IMR-90 (cell line): ENCODE measurements at regions not wholly inside any gene's neighbourhood (a gene's known extent, or its start where the extent isn't known, plus 50 kb on each side); places are given as distances from the start of the nearest gene placed in this dataset.
A peak's percentile ranks its signal among the peaks of the same experiment; 100 is the strongest.

Experiments used
- ATAC-seq: fragments of 200-7000 bp; cut with Tn5 transposase; 2 replicates; pipeline ENCODE4 v1.9.1; 2020; ENCODE audit warnings: low read depth, mild to moderate bottlenecking, moderate library complexity
- BruUV-seq: library from RNA; stranded (reverse); fragments of 400-500 nt; replicated peaks from 2 replicates; lab custom pipeline; 2021; lab: Mats Ljungman, UMichigan
- CTCF ChIA-PET: fragments of 300-600 bp; formaldehyde crosslinking; extraction: SDS; loops from one replicate; lab custom pipeline; 2021; ENCODE audit warnings: antibody characterized with exemption; lab: Yijun Ruan, JAX
- POLR2A ChIA-PET: fragments of 300-600 bp; sonication (Branson Sonifier 250); formaldehyde crosslinking; loops from one replicate; lab custom pipeline; 2022; ENCODE audit warnings: antibody characterized with exemption; ENCODE audit not compliant: unreplicated experiment; lab: Charles Lee
- DNase-seq: peaks from one replicate; pipeline ENCODE4 v3.0.0; 2013
- H2AFZ ChIP-seq: replicated peaks from 2 replicates; pipeline ENCODE3; 2013; ENCODE audit warnings: low read length, mild to moderate bottlenecking; ENCODE audit not compliant: poor library complexity
- H2AK5ac ChIP-seq: 2 replicates; pipeline ENCODE4 v1.6.1; 2013; ENCODE audit warnings: low read depth, low read length, inconsistent platforms
- H2AK9ac ChIP-seq: replicated peaks from 2 replicates; pipeline ENCODE3; 2013; ENCODE audit warnings: mild to moderate bottlenecking, low read depth, low read length, moderate library complexity; ENCODE audit not compliant: poor library complexity
- H2BK120ac ChIP-seq: 2 replicates; pipeline ENCODE4 v1.6.1; 2013; ENCODE audit warnings: low read depth, low read length, inconsistent platforms
- H2BK15ac ChIP-seq: 3 replicates; pipeline ENCODE4 v1.6.1; 2013; ENCODE audit warnings: low read depth, low read length, inconsistent platforms
- H2BK20ac ChIP-seq: 2 replicates; pipeline ENCODE4 v1.6.1; 2013; ENCODE audit warnings: low read depth, mild to moderate bottlenecking, inconsistent platforms, low read length, moderate library complexity
- H2BK5ac ChIP-seq: 2 replicates; pipeline ENCODE4 v1.6.1; 2013; ENCODE audit warnings: mild to moderate bottlenecking, low read depth, low read length, inconsistent platforms; ENCODE audit not compliant: poor library complexity, severe bottlenecking
- H3K14ac ChIP-seq: replicated peaks from 2 replicates; pipeline ENCODE4 v1.6.1; 2013; ENCODE audit warnings: low read depth, low read length, inconsistent platforms
- H3K18ac ChIP-seq: 2 replicates; pipeline ENCODE4 v1.6.1; 2013; ENCODE audit warnings: low read depth, low read length, control low read depth
- H3K23ac ChIP-seq: 2 replicates; pipeline ENCODE4 v1.6.1; 2013; ENCODE audit warnings: low read depth, low read length, inconsistent platforms
- H3K27ac ChIP-seq: 2 replicates; pipeline ENCODE4 v1.5.1; 2013; ENCODE audit warnings: mild to moderate bottlenecking, control low read depth, low read length; ENCODE audit not compliant: insufficient read depth
- H3K27me3 ChIP-seq: 2 replicates; pipeline ENCODE4 v1.6.1; 2013; ENCODE audit warnings: low read length; ENCODE audit not compliant: control insufficient read depth, insufficient read depth
- H3K36me3 ChIP-seq: 2 replicates; pipeline ENCODE4 v1.6.1; 2013; ENCODE audit warnings: low read length, mixed read lengths; ENCODE audit not compliant: control insufficient read depth, insufficient read depth
- H3K4ac ChIP-seq: 2 replicates; pipeline ENCODE4 v1.6.1; 2013; ENCODE audit warnings: low read depth, low read length, inconsistent platforms
- H3K4me1 ChIP-seq: 2 replicates; pipeline ENCODE4 v1.6.1; 2013; ENCODE audit warnings: low read length, mixed read lengths; ENCODE audit not compliant: control insufficient read depth, insufficient read depth
- H3K4me2 ChIP-seq: 2 replicates; pipeline ENCODE4 v1.6.1; 2013; ENCODE audit warnings: low read depth, mild to moderate bottlenecking, control low read depth, low read length, moderate library complexity
- H3K4me3 ChIP-seq: 2 replicates; pipeline ENCODE4 v1.5.1; 2013; ENCODE audit warnings: low read depth, mild to moderate bottlenecking, control low read depth, low read length, moderate library complexity; ENCODE audit not compliant: insufficient read depth
- H3K56ac ChIP-seq: 2 replicates; pipeline ENCODE4 v1.6.1; 2013; ENCODE audit warnings: low read length, inconsistent platforms; ENCODE audit not compliant: insufficient read depth; ENCODE audit errors: extremely low read depth
- H3K79me1 ChIP-seq, 2 experiments: 2 replicates each; pipeline ENCODE4 v1.6.1; 2013; ENCODE audit warnings: low read length in 2 of 2, inconsistent platforms in 1 of 2, low read depth in 1 of 2
- H3K9ac ChIP-seq: 2 replicates; pipeline ENCODE4 v1.6.1; 2013; ENCODE audit warnings: low read depth, low read length, control low read depth
- H3K9me1 ChIP-seq: 2 replicates; pipeline ENCODE4 v1.6.1; 2013; ENCODE audit warnings: low read length, inconsistent platforms; ENCODE audit not compliant: insufficient read depth
- H3K9me3 ChIP-seq: 2 replicates; pipeline ENCODE4 v1.6.1; 2013; ENCODE audit warnings: low read length; ENCODE audit not compliant: control insufficient read depth, insufficient read depth
- H4K20me1 ChIP-seq: 2 replicates; pipeline ENCODE4 v1.6.1; 2013; ENCODE audit warnings: low read length, inconsistent platforms; ENCODE audit not compliant: insufficient read depth
- H4K5ac ChIP-seq: 2 replicates; pipeline ENCODE4 v1.6.1; 2013; ENCODE audit warnings: mild to moderate bottlenecking, low read depth, low read length, control low read depth
- H4K8ac ChIP-seq, 2 experiments: 2 replicates each; pipeline ENCODE4 v1.6.1; 2013; ENCODE audit warnings: low read depth in 2 of 2, low read length in 2 of 2, control low read depth in 1 of 2, inconsistent platforms in 1 of 2
- H4K91ac ChIP-seq: 2 replicates; pipeline ENCODE4 v1.6.1; 2013; ENCODE audit warnings: low read depth, low read length, inconsistent platforms; ENCODE audit not compliant: insufficient read depth
- CHD1 ChIP-seq: IDR thresholded peaks from 2 replicates; pipeline ENCODE4 v1.6.1; 2012; ENCODE audit warnings: low read depth, low read length, improper control_type of control experiment
- CTCF ChIP-seq: conservative IDR thresholded peaks from 2 replicates; pipeline ENCODE4 v1.5.1; 2012; ENCODE audit warnings: mild to moderate bottlenecking, low read depth, low read length, improper control_type of control experiment
- FOS ChIP-seq: fragments of 150-350 bp; IDR thresholded peaks from 2 replicates; pipeline ENCODE4 v1.6.1; 2016; ENCODE audit warnings: low read depth, low read length
- MXI1 ChIP-seq: IDR thresholded peaks from 2 replicates; pipeline ENCODE4 v1.6.1; 2012; ENCODE audit warnings: low read depth, mild to moderate bottlenecking, low read length, moderate library complexity, borderline replicate concordance
- RAD21 ChIP-seq: IDR thresholded peaks from 2 replicates; pipeline ENCODE4 v1.6.1; 2012; ENCODE audit warnings: low read length, improper control_type of control experiment
- SMC3 ChIP-seq: fragments of 150-350 bp; IDR thresholded peaks from 2 replicates; pipeline ENCODE4 v1.6.1; 2016; ENCODE audit warnings: low read depth, mild to moderate bottlenecking, antibody characterized with exemption, low read length, moderate library complexity
- WGBS, 2 experiments: methylation state at CpG; one replicate each; pipeline versions ENCODE4 v1.1.5 to v1.1.7; 2013; ENCODE audit warnings: missing lambda C conversion rate in 2 of 2; ENCODE audit not compliant: insufficient read length in 1 of 2; ENCODE audit errors: extremely low coverage in 2 of 2; 5-methylcytosine and 5-hydroxymethylcytosine counted together
- dilution Hi-C: fragments of 300-500 bp; cut with HindIII; formaldehyde crosslinking; loops from one replicate; pipeline ENCODE4 v1.14.3; 2018; ENCODE audit warnings: low sequenced_read_pairs; ENCODE audit not compliant: unreplicated experiment
- in situ Hi-C: fragments of 300-500 bp; cut with MboI; formaldehyde crosslinking; loops from 3 replicates; pipeline ENCODE4 v1.14.3; 2019; ENCODE audit warnings: low sequenced_read_pairs, inconsistent platforms, mixed read lengths
- intact Hi-C: fragments of 100-400 bp; cut with micrococcal nuclease; formaldehyde crosslinking; loops from 2 replicates; pipeline ENCODE4 v1.10.0; 2022

- no peaks in the 10 kb centered on the region for H3K9me3 ChIP-seq
- H3K4ac ChIP-seq, result peak overlapping the region; percentile 99; the same call in 1 of the 2 replicates
- BruUV-seq, result no TSS peak
- H2BK20ac ChIP-seq, result peak overlapping the region; percentile 99
- H4K20me1 ChIP-seq, result no peaks in the 10 kb centered on the region
- H4K91ac ChIP-seq, result peak overlapping the region; percentile 99
- peak overlapping the region; percentile 57; the same call in 2 of the 3 replicates for H2BK15ac ChIP-seq
- H3K23ac ChIP-seq, result peak overlapping the region; percentile 83; the same call in 1 of the 2 replicates
- DNase-seq, result peak; percentile 59
- H2BK5ac ChIP-seq, result peak overlapping the region; percentile 98
- peaks cover 41% of the 10 kb centered on the region for H3K9me1 ChIP-seq
- WGBS, 2 experiments, result 13% methylated on average over 1 of the region's 5 CpGs; no CpG with 5 or more reads in 1 of the 2 experiments
- no peak overlapping the region for H2AK5ac ChIP-seq
- intact Hi-C loops (loop anchor here (2.0 kb wide), 1 partner anchor 50 kb away; no protein-coding TSS in a partner anchor), in situ Hi-C loops (no loop called here), dilution Hi-C loops (no loop called here)
- peak overlapping the region; percentile 100 for H2BK120ac ChIP-seq
- no peak overlapping the region for H2AK9ac ChIP-seq
- peak; percentile 6 for ATAC-seq
- no peak overlapping the region for H3K4me3 ChIP-seq
- POLR2A ChIA-PET, result interaction anchor here (0.5 kb wide), 1 partner anchor 125 kb away, joined by 6 read pairs; no protein-coding TSS in a partner anchor
- CTCF ChIA-PET, result no interaction called here
- TF ChIP-seq CHD1 (no peak), RAD21 (no peak), CTCF (no peak), MXI1 (no peak), SMC3 (no peak), FOS (no peak)
- peaks cover 14 to 54% of the 10 kb centered on the region in 2 experiments; a peak in 3 of 4 replicates for H3K79me1 ChIP-seq
- H3K27ac ChIP-seq, result peak overlapping the region; percentile 47; the same call in 1 of the 2 replicates
- H3K56ac ChIP-seq, result peak overlapping the region; percentile 57; the same call in 1 of the 2 replicates
- H3K4me2 ChIP-seq, result peak overlapping the region; percentile 29; the same call in 1 of the 2 replicates
- no peak overlapping the region for H2AFZ ChIP-seq
- peak overlapping the region; percentile 56; the same call in 1 of the 2 replicates for H3K14ac ChIP-seq
- H3K18ac ChIP-seq, result peak overlapping the region; percentile 89
- H3K36me3 ChIP-seq, result no peaks in the 10 kb centered on the region
- H3K27me3 ChIP-seq, result no peaks in the 10 kb centered on the region
- H3K4me1 ChIP-seq, result peaks cover 68% of the 10 kb centered on the region
- H4K8ac ChIP-seq, result peak overlapping the region; percentile 44 to 93; a peak in 3 of 4 replicates
- H3K9ac ChIP-seq, result no peak overlapping the region
- H4K5ac ChIP-seq, result peak overlapping the region; percentile 71; the same call in 1 of the 2 replicates
These were observed 107.7 kb upstream of the CDC42EP3 start for GRCh38 chr2:37779139-37779538.
